ENCODE measurements at regions not wholly inside any gene's neighbourhood (a gene's known extent, or its start where the extent isn't known, plus 50 kb on each side); places are given as distances from the start of the nearest gene placed in this dataset.

GRCh38 chr1:213371525-213371846 is 320.4 kb downstream of the RPS6KC1 start:
- in situ Hi-C loops (cut with MboI; ENCODE audit: low sequenced_read_pairs, unreplicated experiment), result no loop called here
- no peak for DNase-seq (ENCODE audit: low spot score)
- TF ChIP-seq, protein P1, sequence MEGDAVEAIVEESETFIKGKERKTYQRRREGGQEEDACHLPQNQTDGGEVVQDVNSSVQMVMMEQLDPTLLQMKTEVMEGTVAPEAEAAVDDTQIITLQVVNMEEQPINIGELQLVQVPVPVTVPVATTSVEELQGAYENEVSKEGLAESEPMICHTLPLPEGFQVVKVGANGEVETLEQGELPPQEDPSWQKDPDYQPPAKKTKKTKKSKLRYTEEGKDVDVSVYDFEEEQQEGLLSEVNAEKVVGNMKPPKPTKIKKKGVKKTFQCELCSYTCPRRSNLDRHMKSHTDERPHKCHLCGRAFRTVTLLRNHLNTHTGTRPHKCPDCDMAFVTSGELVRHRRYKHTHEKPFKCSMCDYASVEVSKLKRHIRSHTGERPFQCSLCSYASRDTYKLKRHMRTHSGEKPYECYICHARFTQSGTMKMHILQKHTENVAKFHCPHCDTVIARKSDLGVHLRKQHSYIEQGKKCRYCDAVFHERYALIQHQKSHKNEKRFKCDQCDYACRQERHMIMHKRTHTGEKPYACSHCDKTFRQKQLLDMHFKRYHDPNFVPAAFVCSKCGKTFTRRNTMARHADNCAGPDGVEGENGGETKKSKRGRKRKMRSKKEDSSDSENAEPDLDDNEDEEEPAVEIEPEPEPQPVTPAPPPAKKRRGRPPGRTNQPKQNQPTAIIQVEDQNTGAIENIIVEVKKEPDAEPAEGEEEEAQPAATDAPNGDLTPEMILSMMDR (IDR thresholded peaks at IDR 0.05; ENCODE audit: borderline replicate concordance, control extremely low read depth, extremely low read depth, insufficient read depth, missing control alignments), result no peak

DNA sequence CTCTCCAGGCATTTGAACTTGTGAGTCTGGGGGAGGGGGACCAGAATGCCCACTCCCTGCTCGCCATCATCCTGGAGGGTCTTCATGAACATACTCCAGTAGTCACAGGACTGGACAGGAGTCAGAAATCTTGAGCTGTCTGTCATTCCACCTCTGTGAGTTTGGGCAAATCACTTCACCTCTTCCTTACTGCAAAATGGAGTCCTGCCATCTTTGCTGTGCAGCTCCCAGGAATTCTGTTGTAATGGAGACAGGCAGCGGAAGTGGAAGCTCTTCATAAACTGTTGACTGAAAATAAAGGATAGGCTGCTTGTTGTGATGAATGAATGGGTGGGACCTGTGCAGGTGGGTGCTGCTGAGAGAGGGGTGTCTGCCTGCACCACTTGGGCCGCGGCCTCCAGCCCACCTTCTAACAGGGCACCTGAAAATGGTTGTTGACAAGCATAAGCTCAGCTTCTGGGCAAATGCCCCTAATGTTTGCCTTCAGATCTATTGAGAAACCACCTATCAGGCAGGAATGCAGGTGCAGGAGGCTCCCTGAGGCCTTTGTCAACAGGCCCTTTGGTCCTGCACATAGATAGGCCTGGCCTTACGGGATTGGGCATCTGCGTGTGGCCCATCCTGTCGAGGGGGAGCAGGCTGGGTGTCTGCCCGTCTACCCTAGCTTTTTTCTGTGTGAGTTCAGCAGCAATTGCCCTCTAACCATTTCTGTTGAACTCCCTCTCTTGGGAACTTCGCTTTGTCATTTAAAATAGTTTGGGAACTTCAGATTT is 321.0 kb downstream of the RPS6KC1 start:
- in situ Hi-C loops (cut with MboI; ENCODE audit: low sequenced_read_pairs, unreplicated experiment), result no loop called here
- TF ChIP-seq, protein P1 (IDR thresholded peaks at IDR 0.05; ENCODE audit: borderline replicate concordance, control extremely low read depth, extremely low read depth, insufficient read depth, missing control alignments), result no peak
- no peak for DNase-seq (ENCODE audit: low spot score)

GRCh38 chr1:213374369-213374768 is 323.3 kb downstream of the RPS6KC1 start:
- DNase-seq (ENCODE audit: low spot score), result peak; percentile 76
- TF ChIP-seq, protein P1 (IDR thresholded peaks at IDR 0.05; ENCODE audit: borderline replicate concordance, control extremely low read depth, extremely low read depth, insufficient read depth, missing control alignments), result peak; percentile 74
- in situ Hi-C loops (cut with MboI; ENCODE audit: low sequenced_read_pairs, unreplicated experiment), result no loop called here

DNA sequence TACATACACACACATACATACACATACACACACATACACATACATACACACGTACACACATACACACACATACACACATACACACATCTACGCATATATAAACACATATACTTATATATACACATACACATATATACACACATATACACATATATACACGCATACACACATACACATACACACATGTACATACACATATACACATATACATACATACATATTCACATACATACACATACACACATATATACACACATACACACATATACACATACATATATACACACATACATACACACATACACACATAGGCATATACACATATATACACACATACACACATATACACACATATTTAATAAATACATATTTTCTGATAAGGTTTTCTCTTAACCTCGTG is 324.0 kb downstream of the RPS6KC1 start:
- no peak for DNase-seq (ENCODE audit: low spot score)
- TF ChIP-seq, protein P1 (IDR thresholded peaks at IDR 0.05; ENCODE audit: borderline replicate concordance, control extremely low read depth, extremely low read depth, insufficient read depth, missing control alignments), result no peak
- in situ Hi-C loops (cut with MboI; ENCODE audit: low sequenced_read_pairs, unreplicated experiment), result no loop called here

GRCh38 chr1:213376862-213377372 is 325.9 kb downstream of the RPS6KC1 start:
- in situ Hi-C loops (cut with MboI; ENCODE audit: low sequenced_read_pairs, unreplicated experiment), result no loop called here
- DNase-seq (ENCODE audit: low spot score), result no peak
- TF ChIP-seq, protein P1 (IDR thresholded peaks at IDR 0.05; ENCODE audit: borderline replicate concordance, control extremely low read depth, extremely low read depth, insufficient read depth, missing control alignments), result no peak

DNA sequence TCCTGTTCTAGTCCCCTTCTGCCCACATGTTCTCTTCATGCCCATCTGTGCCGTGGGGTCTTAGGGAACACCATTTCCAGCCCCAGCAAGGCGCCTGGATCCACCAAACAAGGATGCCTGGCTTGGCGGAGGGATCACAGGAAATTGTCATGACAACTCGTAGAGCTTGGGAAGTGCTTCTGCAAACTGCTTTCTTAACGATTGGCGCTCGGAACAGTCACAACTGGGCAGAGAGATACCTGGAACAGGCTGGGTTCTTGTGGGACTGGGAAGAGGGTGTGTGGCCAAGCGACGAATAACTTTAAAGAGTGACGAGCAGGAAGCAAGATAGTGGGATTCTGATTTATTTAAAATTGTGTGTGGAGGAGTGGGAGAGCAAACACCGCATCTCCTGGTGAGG is 329.8 kb downstream of the RPS6KC1 start:
- in situ Hi-C loops (cut with MboI; ENCODE audit: low sequenced_read_pairs, unreplicated experiment), result no loop called here
- DNase-seq (ENCODE audit: low spot score), result no peak
- TF ChIP-seq, protein P1 (IDR thresholded peaks at IDR 0.05; ENCODE audit: borderline replicate concordance, control extremely low read depth, extremely low read depth, insufficient read depth, missing control alignments), result no peak
